ENCODE measurements at regions not wholly inside any gene's neighbourhood (a gene's known extent, or its start where the extent isn't known, plus 50 kb on each side); places are given as distances from the start of the nearest gene placed in this dataset.
A peak's percentile ranks its signal among the peaks of the same experiment; 100 is the strongest.

- Mint-ChIP-seq H3K27ac (peak overlapping the region in 1 of 3 experiments; percentile 42; a peak in 3 of 7 replicates), H3K4me3 (no peak overlapping the region), H3K9me3 (peaks cover 11 to 15% of the 10 kb centered on the region in 2 experiments), H3K27me3 (ENCODE audit: low read depth) (no peaks in the 10 kb centered on the region; the same call in 1 of the 2 replicates), H3K36me3 (ENCODE audit: insufficient read depth in 1 of 3, low read depth in 3 of 3) (peaks cover 8 to 22% (median 15%) of the 10 kb centered on the region in 3 experiments; a peak in 6 of 7 replicates), H3K4me1 (peaks cover 11 to 29% of the 10 kb centered on the region in 2 experiments)
- no peaks in the 10 kb centered on the region for H3K27me3 ChIP-seq (ENCODE audit: insufficient read depth, low read length)
- H3K79me2 ChIP-seq (ENCODE audit: insufficient read depth, low read length) = no peaks in the 10 kb centered on the region
- no peak overlapping the region for H3K9ac ChIP-seq (ENCODE audit: extremely low read depth, insufficient read length, low read length)
- no peak overlapping the region for H3K56ac ChIP-seq (ENCODE audit: insufficient read length, low read depth, low read length)
- H2BK20ac ChIP-seq (ENCODE audit: low read depth, low read length, poor library complexity, severe bottlenecking) = no peak overlapping the region
- no peak for TF ChIP-seq CTCF (conservative IDR thresholded peaks at IDR 0.05)
- H4K8ac ChIP-seq (replicated peaks; ENCODE audit: insufficient read length, low read depth, low read length) = no peak overlapping the region
- no peak overlapping the region for H3K27ac ChIP-seq (ENCODE audit: insufficient read length, low read depth, low read length)
- H3K4me1 ChIP-seq (ENCODE audit: insufficient read depth, low read length) = peaks cover 4% of the 10 kb centered on the region; the same call in 1 of the 2 replicates
- no peaks in the 10 kb centered on the region for H3K79me1 ChIP-seq (ENCODE audit: insufficient read depth, low read depth, low read length, poor library complexity, severe bottlenecking)
- H3K9me3 ChIP-seq (ENCODE audit: control insufficient read depth, low read depth, low read length) = no peaks in the 10 kb centered on the region
- no peak overlapping the region for H2BK5ac ChIP-seq (ENCODE audit: insufficient read length, low read length)
- no peak overlapping the region for H2AFZ ChIP-seq (ENCODE audit: low read length)
- no peaks in the 10 kb centered on the region for H3K23me2 ChIP-seq (ENCODE audit: insufficient read length, low read depth, low read length, poor library complexity, severe bottlenecking)
- no peak overlapping the region for H3T11ph ChIP-seq (ENCODE audit: low read length)
- H2BK12ac ChIP-seq (ENCODE audit: insufficient read length, low read depth, low read length) = no peak overlapping the region
- DNase-seq = no peak
- H4K91ac ChIP-seq (ENCODE audit: insufficient read length, low read depth, low read length) = no peak overlapping the region
- no peaks in the 10 kb centered on the region for H4K20me1 ChIP-seq (ENCODE audit: control insufficient read depth, insufficient read depth, insufficient read length)
- peak overlapping the region; percentile 67 for H2BK120ac ChIP-seq (ENCODE audit: low read depth, low read length, poor library complexity, severe bottlenecking)
- no peak overlapping the region; the same call in 1 of the 2 replicates for H3K4ac ChIP-seq (ENCODE audit: low read depth, low read length)
- H4K5ac ChIP-seq (ENCODE audit: insufficient read length, low read depth, low read length) = no peak overlapping the region
- no peak overlapping the region for H3K14ac ChIP-seq (ENCODE audit: insufficient read depth, low read length)
- no peak overlapping the region for H2BK15ac ChIP-seq (ENCODE audit: low read depth, low read length)
- no peak overlapping the region for H3K4me2 ChIP-seq (ENCODE audit: insufficient read depth, insufficient read length, low read length)
- no peak overlapping the region for H2AK5ac ChIP-seq (ENCODE audit: insufficient read length, low read length)
- no peak overlapping the region for H3K18ac ChIP-seq (ENCODE audit: insufficient read length, low read depth, low read length)
- H3K23ac ChIP-seq (ENCODE audit: insufficient read length, low read depth, low read length) = no peak overlapping the region
- no CpG with 5 or more reads among the region's 2 CpGs for WGBS (ENCODE audit: extremely low coverage, insufficient read length, low lambda C conversion rate)
Measured at GRCh38 chr6:21654361-21654760, 60.8 kb downstream of the SOX4 start.
